SJSA1 (cell line): ENCODE measurements at regions not wholly inside any gene's neighbourhood (a gene's known extent, or its start where the extent isn't known, plus 50 kb on each side); places are given as distances from the start of the nearest gene placed in this dataset.
"Not testable (repeated sequence)": the region's sequence is repeated elsewhere in the genome, so short reads cannot be mapped to it uniquely, and the experiment has no call there.

Experiments
- DNase-seq, 2 experiments: peaks; one replicate each; pipeline ENCODE4 v3.0.0-alpha.2; 2015 to 2020; ENCODE audit warnings: low spot score in 2 of 2, low read depth in 1 of 2
- H3K27ac ChIP-seq: fragments of 250-450 bp; sonication (Bioruptor Pico); 2 replicates; pipeline ENCODE4 v1.5.1; 2020; ENCODE audit warnings: mild to moderate bottlenecking, moderate library complexity
- H3K27me3 ChIP-seq: fragments of 250-450 bp; sonication (Bioruptor Pico); replicated peaks from 2 replicates; pipeline ENCODE4 v1.5.1; 2020; ENCODE audit warnings: mild to moderate bottlenecking, moderate library complexity
- H3K36me3 ChIP-seq: fragments of 250-450 bp; sonication (Bioruptor Pico); 2 replicates; pipeline ENCODE4 v1.5.1; 2020; ENCODE audit warnings: mild to moderate bottlenecking
- H3K4me1 ChIP-seq: fragments of 250-450 bp; sonication (Bioruptor Pico); replicated peaks from 2 replicates; pipeline ENCODE4 v1.6.1; 2021; ENCODE audit warnings: mild to moderate bottlenecking
- H3K4me3 ChIP-seq: fragments of 250-450 bp; sonication (Bioruptor Pico); 2 replicates; pipeline ENCODE4 v1.5.1; 2020; ENCODE audit warnings: mild to moderate bottlenecking
- H3K9me3 ChIP-seq: fragments of 250-450 bp; sonication (Bioruptor Pico); replicated peaks from 2 replicates; pipeline ENCODE4 v1.5.1; 2020; ENCODE audit warnings: mild to moderate bottlenecking

DNA sequence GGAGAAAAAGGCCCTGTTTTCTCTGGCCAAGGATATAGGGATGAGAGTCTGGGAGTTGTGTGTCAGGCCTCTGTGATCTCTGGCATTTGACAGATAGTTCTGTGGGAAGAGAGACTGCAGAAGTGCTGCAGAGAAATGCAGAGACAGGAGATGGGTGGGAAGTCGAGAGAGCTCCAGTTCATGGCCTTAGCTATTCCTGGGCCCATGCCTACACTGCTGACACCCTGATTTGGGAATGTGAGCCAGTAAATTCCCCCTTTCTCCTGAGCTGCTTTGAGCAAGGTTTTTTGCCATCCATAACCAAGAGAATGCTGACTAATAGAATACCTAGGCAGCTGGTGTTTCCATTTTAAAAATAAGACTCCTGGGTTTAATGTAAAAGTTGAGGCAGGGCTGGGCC, 59.3 kb downstream of the EBLN2 start:
- no peak for DNase-seq
- Histone ChIP-seq H3K27me3 (no peaks in the 10 kb centered on the region), H3K4me1 (no peaks in the 10 kb centered on the region), H3K9me3 (no peaks in the 10 kb centered on the region), H3K27ac (no peak overlapping the region), H3K4me3 (no peak overlapping the region), H3K36me3 (no peaks in the 10 kb centered on the region)

DNA sequence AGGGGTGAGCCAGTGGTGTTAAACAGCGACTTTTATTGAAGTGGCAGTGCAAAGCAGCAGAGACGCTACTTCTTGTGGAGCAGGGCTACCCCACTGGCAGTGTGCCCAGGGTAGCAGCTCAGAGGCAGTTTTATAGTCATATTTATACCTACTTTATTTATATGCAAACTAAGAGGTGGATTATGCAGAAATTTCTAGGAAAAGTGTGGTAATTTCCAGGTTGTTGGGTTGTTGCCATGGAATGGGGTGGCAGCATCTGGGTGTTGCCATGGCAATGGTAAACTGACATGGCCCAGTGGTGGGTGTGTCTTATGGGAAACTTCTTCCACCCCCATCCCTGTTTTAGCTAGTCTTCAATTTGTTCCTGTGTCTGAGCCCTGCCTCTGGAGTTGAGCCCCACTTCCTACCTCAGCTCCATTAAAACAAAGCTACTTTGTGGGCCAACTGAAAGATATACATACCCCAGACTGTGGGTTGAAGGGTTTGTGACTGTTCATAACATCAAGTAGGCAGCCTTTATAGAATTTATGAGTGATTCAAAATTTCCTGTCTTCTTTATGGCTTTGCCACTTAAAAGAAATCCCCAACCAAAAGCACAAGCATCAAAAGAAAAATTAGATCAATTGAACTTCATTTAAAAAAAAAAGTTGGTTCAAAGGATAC, 60.3 kb downstream of the EBLN2 start:
- no peak for DNase-seq
- no peak overlapping the region for H3K27ac ChIP-seq
- H3K36me3 ChIP-seq = no peaks in the 10 kb centered on the region
- no peaks in the 10 kb centered on the region for H3K9me3 ChIP-seq
- H3K4me3 ChIP-seq = no peak overlapping the region
- H3K4me1 ChIP-seq = no peaks in the 10 kb centered on the region
- H3K27me3 ChIP-seq = no peaks in the 10 kb centered on the region

DNA sequence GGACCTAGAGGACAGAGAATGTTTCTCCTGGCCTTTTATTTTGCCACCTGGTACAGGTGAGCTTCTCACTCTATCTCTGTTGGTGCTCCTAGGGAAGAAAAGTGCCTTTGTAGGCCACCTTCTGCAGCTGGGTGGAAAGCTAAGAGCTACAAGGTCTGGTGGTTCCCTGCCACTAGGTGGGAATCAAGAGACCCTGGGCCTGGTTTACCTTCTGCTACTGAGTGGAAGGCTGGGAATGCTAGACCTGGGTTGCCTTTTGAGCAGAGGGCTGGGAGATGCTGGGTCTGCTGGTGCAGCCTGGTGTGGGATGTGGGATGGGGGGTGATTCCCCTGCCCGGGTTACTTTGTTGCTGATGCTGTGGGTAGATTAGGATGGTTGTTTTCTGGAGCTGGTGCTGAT, 72.6 kb downstream of the EBLN2 start:
- Histone ChIP-seq H3K36me3 (no peaks in the 10 kb centered on the region), H3K27me3 (no peaks in the 10 kb centered on the region), H3K4me3 (no peak overlapping the region), H3K4me1 (no peaks in the 10 kb centered on the region), H3K9me3 (no peaks in the 10 kb centered on the region), H3K27ac (no peak overlapping the region)
- no peak for DNase-seq

DNA sequence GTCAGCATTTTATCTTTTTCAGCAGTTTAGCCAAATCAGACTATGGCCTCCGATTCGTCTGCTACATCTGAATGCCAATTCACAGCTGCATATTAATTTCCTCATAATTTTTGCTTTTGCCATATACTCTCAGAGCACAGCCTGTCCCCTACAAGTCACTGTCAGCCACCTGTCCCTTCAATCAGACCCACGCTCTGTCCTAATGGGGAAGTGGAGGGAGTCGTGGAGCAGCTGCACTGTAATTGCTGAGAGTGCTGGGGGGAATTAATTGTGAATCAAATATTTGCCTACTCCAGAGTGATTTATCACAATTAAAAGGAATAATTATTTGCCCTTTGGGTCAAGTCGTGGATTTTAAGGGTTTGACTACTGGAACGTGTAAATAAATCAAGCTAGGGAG, 75.5 kb downstream of the EBLN2 start:
- DNase-seq = no peak
- H3K36me3 ChIP-seq = no peaks in the 10 kb centered on the region
- H3K27me3 ChIP-seq = no peaks in the 10 kb centered on the region
- no peak overlapping the region for H3K4me3 ChIP-seq
- H3K9me3 ChIP-seq = no peaks in the 10 kb centered on the region
- H3K4me1 ChIP-seq = no peaks in the 10 kb centered on the region
- no peak overlapping the region for H3K27ac ChIP-seq

DNA sequence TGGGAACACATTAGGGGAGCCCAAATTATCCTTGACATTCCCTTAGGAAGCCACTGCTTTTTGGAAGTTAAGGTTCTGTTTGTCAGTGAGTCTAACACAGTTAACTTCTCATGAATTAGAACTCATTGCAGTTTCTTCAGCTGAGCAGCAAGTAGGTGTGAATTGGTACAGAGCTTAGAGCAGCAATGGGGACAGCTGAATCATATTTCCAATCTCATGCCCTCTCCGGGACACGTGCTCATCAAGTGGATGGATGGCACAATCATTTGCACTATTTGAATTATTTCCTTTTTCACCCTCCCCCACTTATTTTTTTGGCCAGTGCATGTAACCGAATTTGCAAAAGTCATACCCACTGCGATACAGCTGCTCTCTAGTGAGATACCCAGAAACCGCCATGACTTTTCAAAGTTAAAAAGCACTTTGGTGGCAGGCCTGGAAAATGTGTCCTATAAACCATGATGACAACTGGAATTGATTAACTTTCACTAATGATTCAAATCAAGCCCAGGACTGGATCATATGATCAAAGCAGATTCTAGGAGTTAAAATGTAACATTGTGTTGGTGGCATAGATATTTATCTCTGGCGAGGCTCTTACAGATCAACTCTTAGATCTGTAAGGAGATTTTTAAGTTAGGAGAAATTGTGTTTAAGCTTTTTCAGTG, 76.4 kb downstream of the EBLN2 start:
- no peak overlapping the region for H3K4me3 ChIP-seq
- H3K4me1 ChIP-seq = no peaks in the 10 kb centered on the region
- H3K27me3 ChIP-seq = no peaks in the 10 kb centered on the region
- no peaks in the 10 kb centered on the region for H3K9me3 ChIP-seq
- no peak for DNase-seq
- H3K27ac ChIP-seq = no peak overlapping the region
- H3K36me3 ChIP-seq = no peaks in the 10 kb centered on the region

DNA sequence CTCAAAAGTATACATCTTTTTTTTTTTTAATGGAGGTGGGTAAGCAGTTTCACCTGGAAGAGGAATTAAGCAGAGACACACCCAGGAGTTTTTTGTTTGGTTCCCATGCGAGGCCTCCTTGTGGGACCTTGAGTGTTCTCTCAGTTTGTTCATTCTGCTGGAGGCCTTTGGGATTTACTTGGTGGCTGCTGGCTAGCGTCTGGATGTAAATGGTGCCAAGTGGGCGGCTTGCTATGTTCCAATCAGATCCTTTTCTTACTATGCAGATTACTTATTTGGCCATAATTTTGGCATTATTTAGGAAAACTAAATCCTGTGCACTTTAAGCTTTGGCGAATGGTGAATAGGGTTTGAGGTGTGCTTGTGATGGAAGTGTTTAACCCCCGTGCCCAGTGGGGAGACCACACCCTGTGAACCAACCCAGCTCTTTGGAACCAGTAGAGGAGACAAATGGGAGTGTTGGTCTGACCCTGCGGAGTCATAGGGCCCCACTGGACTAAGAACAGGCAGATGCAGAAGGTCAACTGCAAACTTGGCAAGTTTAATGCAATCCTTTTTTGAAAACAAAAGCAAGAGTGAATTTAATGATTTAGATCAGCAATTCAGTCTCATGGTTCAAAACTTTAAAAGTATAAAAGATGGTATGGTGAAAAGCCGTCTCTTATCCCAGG, 79.4 kb downstream of the EBLN2 start:
- Histone ChIP-seq H3K27me3 (no peaks in the 10 kb centered on the region), H3K4me3 (no peak overlapping the region), H3K36me3 (no peaks in the 10 kb centered on the region), H3K9me3 (no peaks in the 10 kb centered on the region), H3K4me1 (no peaks in the 10 kb centered on the region), H3K27ac (no peak overlapping the region)
- DNase-seq = no peak

DNA sequence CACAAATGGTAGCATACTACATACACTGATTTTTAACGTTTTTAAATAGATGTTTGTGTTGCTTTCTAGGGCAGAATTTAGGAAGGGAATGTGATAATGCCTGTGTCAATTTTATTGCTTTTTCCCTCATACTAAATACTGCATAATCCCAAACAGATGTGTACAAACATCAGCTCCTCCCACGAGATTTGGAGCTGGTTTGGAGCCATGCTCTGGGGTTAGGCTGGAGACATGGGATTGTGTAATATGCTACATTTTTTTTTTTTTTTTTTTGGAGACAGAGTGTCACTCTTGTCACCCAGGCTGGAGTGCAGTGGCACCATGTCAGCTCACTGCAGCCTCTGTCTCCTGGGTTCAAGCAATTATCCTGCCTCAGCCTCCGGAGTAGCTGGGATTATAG, 80.1 kb downstream of the EBLN2 start:
- Histone ChIP-seq H3K27ac (no peak overlapping the region), H3K9me3 (no peaks in the 10 kb centered on the region), H3K27me3 (no peaks in the 10 kb centered on the region), H3K36me3 (no peaks in the 10 kb centered on the region), H3K4me3 (no peak overlapping the region), H3K4me1 (no peaks in the 10 kb centered on the region)
- no peak for DNase-seq

DNA sequence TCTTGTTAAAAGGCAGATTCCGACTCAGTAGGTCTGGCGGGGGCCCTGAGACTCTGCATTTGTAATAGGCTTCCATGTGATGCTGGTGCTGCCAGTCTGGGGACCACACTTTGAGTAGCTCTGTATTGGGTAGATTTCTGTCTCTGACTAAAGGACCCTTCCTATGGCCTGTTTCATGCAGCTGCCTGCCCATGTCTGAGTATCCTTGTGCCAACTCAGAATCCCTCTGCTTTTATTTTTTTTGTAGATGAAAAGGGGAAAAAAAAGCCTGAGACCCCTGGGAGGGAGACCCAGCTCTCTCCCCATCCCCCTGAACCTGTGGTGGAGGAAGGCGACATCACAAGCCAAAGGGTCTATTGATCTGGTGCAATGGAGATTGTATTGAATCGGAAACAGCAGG, 81.9 kb downstream of the EBLN2 start:
- H3K36me3 ChIP-seq = no peaks in the 10 kb centered on the region
- no peak overlapping the region for H3K27ac ChIP-seq
- 0 out of 2 replicates have a peak, but pooled peaks cover 4% of the 10 kb centered on the region for H3K27me3 ChIP-seq
- no peak overlapping the region for H3K4me3 ChIP-seq
- no peaks in the 10 kb centered on the region for H3K9me3 ChIP-seq
- H3K4me1 ChIP-seq = no peaks in the 10 kb centered on the region
- DNase-seq = no peak

DNA sequence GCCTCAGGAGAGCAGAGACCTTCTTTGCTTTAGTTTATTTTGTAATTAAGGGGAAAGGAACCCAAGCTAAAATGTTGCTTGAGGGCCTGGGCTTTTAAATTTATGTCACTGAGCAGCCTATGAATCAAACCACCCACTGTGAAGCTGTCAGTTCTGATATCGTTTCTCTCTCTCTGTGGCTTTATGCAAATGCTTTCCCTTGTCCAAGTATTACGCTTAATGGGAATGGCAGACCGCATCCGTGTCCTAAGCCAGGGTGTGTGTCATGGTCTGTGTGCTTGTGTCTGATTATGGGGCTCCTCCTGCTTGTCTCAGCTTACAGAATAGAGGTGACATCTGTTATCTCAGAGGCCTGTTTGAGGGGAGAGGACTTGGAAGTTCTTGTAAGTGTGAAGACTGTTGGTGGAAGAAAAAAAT, 82.4 kb downstream of the EBLN2 start:
- no peak for DNase-seq
- Histone ChIP-seq H3K27ac (no peak overlapping the region), H3K9me3 (no peaks in the 10 kb centered on the region), H3K36me3 (no peaks in the 10 kb centered on the region), H3K4me1 (no peaks in the 10 kb centered on the region), H3K4me3 (no peak overlapping the region), H3K27me3 (0 out of 2 replicates have a peak, but pooled peaks cover 4% of the 10 kb centered on the region)

DNA sequence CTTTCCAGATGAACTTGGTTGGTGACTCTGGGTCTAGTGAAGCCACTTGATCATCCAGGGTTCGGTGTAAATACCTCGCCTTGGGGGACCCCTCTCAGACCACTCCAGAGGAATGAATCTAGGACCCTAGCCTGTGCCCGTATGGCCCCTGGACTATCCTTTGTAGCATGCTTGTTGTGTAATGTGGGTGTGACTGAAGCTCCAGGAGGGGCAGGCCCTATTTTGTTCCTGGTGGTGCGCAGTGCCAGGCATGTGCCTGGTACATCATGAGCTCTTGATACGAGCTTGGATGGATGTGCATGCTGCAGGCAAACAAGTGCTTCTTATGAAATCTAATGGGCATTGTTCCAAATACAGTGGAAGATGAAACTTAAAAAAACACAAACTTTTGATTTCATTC, 82.8 kb downstream of the EBLN2 start:
- Histone ChIP-seq H3K36me3 (no peaks in the 10 kb centered on the region), H3K4me3 (no peak overlapping the region), H3K27me3 (0 out of 2 replicates have a peak, but pooled peaks cover 4% of the 10 kb centered on the region), H3K9me3 (no peaks in the 10 kb centered on the region), H3K4me1 (no peaks in the 10 kb centered on the region), H3K27ac (no peak overlapping the region)
- no peak for DNase-seq

DNA sequence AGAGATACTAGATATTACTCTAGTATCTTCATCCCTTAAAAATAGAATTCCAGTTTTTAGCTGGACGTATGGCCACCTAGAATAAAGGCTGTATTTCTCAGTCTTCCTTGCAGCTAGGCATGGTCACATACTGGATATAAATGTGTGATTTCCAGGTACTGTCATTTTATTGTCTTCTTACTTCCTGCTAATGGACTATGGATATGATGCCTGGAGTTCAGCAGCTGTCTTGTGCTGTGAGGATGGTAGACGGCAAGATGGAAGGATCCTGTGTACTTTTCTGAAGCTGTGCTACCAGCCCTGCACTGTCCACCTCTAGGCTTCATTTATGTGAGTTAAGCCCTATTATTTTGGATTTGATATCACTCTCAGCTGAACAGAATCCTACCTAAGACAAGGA, 83.4 kb downstream of the EBLN2 start:
- DNase-seq = no peak
- no peaks in the 10 kb centered on the region for H3K4me1 ChIP-seq
- 0 out of 2 replicates have a peak, but pooled peaks cover 4% of the 10 kb centered on the region for H3K27me3 ChIP-seq
- H3K9me3 ChIP-seq = no peaks in the 10 kb centered on the region
- no peaks in the 10 kb centered on the region for H3K36me3 ChIP-seq
- no peak overlapping the region for H3K27ac ChIP-seq
- no peak overlapping the region for H3K4me3 ChIP-seq

DNA sequence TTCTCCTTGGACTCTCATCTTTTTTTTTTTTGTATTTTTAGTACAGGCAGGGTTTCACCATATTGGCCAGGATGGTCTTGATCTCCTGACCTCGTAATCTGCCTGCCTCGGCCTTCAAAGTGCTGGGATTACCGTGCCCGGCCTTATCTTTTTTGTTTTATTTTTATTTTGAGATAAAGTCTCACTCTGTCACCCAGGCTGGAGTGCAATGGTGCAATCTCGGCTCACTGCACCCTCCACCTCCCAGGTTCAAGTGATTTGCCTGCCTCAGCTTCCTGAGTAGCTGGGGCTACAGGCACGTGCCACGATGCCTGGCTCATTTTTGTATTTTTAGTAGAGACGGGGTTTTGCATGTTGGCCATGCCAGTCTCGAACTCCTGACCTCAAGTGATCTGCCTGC, 86.0 kb downstream of the EBLN2 start:
- not testable (repeated sequence) for H3K36me3 ChIP-seq, H3K4me3 ChIP-seq, H3K27ac ChIP-seq, DNase-seq, H3K4me1 ChIP-seq, H3K9me3 ChIP-seq, H3K27me3 ChIP-seq

DNA sequence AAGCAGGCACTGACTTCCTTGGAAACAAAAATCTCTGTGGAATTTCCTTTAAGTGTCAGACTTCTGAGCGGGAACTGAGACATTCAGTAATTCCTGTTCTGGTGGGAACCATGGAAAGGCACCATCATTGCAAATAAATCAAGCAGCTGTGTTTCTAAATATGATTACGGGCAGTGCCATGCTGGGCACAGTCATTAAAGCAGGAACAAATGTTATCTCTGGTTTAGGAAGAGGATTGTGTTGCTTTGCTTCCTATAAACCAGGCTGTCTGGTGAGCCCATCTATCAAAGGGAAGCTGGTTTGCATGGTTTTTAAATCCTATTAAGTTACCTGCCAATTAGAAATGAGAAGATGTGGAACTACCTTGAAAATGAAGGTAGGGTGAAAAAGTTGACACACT, 86.7 kb downstream of the EBLN2 start:
- no peak overlapping the region for H3K27ac ChIP-seq
- 0 out of 2 replicates have a peak, but pooled peaks cover 4% of the 10 kb centered on the region for H3K27me3 ChIP-seq
- no peaks in the 10 kb centered on the region for H3K4me1 ChIP-seq
- DNase-seq = no peak
- H3K4me3 ChIP-seq = no peak overlapping the region
- H3K36me3 ChIP-seq = no peaks in the 10 kb centered on the region
- no peaks in the 10 kb centered on the region for H3K9me3 ChIP-seq

DNA sequence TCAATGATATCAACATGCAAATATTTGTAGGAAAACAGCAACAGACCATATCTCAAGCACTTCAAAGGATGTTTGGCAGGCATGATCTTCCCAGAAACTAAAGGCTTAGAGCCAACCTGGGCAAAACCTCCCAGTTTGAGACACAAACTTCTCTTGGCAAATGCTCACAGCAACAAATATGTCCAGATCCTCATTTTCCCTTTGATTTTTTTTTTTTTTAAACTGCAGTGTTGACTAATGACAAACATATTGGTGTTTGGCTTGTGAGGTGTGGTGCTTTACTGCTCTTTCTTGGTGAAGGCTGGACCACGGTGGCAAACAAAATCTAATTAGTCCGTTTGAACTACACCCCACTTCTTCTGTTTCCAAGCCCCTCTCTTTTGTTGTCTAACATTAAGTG, 87.2 kb downstream of the EBLN2 start:
- DNase-seq = no peak
- Histone ChIP-seq H3K9me3 (no peaks in the 10 kb centered on the region), H3K27me3 (0 out of 2 replicates have a peak, but pooled peaks cover 4% of the 10 kb centered on the region), H3K4me1 (no peaks in the 10 kb centered on the region), H3K4me3 (no peak overlapping the region), H3K36me3 (no peaks in the 10 kb centered on the region), H3K27ac (no peak overlapping the region)
